Nephron progenitor cell (in vitro differentiated cells): ENCODE measurements at regions not wholly inside any gene's neighbourhood (a gene's known extent, or its start where the extent isn't known, plus 50 kb on each side); places are given as distances from the start of the nearest gene placed in this dataset.

ENCODE experiments used
- DNase-seq: peaks from one replicate; pipeline ENCODE4 v3.0.0; 2021
- H3K27ac Mint-ChIP-seq: 2 replicates; pipeline ENCODE4 v1.8.0; 2021; ENCODE audit warnings: mild to moderate bottlenecking, moderate library complexity, mixed read lengths
- H3K27me3 Mint-ChIP-seq: 2 replicates; pipeline ENCODE4 v1.8.0; 2021; ENCODE audit warnings: mild to moderate bottlenecking, low read depth, mixed read lengths; ENCODE audit not compliant: poor library complexity
- H3K36me3 Mint-ChIP-seq: 2 replicates; pipeline ENCODE4 v1.8.0; 2021; ENCODE audit warnings: low read depth, mixed read lengths
- H3K4me1 Mint-ChIP-seq: 2 replicates; pipeline ENCODE4 v1.8.0; 2021; ENCODE audit warnings: mixed read lengths
- H3K4me3 Mint-ChIP-seq: 2 replicates; pipeline ENCODE4 v1.8.0; 2021; ENCODE audit warnings: mild to moderate bottlenecking, moderate library complexity, mixed read lengths
- H3K9me3 Mint-ChIP-seq: 2 replicates; pipeline ENCODE4 v1.8.0; 2021; ENCODE audit warnings: mild to moderate bottlenecking, moderate library complexity, mixed read lengths
- CTCF ChIP-seq: fragments of 200-600 bp; sonication (generic); IDR thresholded peaks from 2 replicates; pipeline ENCODE4 v1.5.0; 2021; ENCODE audit warnings: antibody characterized with exemption

DNA sequence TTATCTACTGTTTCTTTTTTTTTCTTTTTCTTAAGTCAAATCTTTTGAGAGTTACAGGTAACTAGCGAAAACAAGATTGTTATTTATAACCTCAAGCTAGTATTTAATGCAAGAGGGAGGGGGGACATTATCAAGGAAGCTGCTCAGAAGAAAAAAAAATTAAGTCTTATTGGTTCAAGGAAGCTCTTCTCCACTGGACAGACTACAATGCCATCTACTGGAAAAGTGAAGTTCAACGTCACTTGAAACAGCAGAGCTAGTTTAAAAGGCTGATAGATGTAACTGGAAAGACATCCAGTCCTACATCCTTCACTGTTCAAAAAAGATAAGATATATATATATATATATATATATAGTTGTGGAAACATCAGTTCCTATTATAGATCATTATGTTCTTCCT is 418.0 kb upstream of the PSMD7 start:
- Mint-ChIP-seq H3K27me3 (no peaks in the 10 kb centered on the region), H3K9me3 (no peaks in the 10 kb centered on the region), H3K4me1 (peaks cover 30% of the 10 kb centered on the region), H3K4me3 (no peak overlapping the region), H3K27ac (no peak overlapping the region), H3K36me3 (no peaks in the 10 kb centered on the region)
- peak; percentile 56 for TF ChIP-seq CTCF
- peak; percentile 7 for DNase-seq

DNA sequence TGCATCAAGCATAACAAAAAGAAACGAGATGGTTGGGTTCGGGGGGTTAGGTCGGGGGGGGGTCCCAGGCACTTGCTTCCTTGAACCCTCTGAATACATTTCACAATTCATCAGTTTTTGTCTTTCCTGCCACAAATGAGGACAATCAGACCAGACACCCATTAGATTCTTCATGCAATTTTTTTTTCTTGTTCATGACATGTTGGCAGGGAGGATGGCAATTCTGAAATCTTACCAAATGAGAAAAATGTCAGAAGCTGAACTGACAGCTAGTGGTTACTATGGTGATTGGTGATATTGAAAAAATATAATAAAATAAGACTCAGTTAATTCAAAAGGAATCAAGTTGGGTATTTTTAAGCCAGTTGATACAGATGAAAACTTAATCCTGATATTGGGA is 419.5 kb upstream of the PSMD7 start:
- peaks cover 23% of the 10 kb centered on the region for H3K4me1 Mint-ChIP-seq
- no peak overlapping the region for H3K27ac Mint-ChIP-seq
- no peak for TF ChIP-seq CTCF
- no peaks in the 10 kb centered on the region for H3K36me3 Mint-ChIP-seq
- no peak for DNase-seq
- H3K4me3 Mint-ChIP-seq, result no peak overlapping the region
- H3K27me3 Mint-ChIP-seq, result no peaks in the 10 kb centered on the region
- no peaks in the 10 kb centered on the region for H3K9me3 Mint-ChIP-seq

GRCh38 chr16:73875996-73876690 is 420.5 kb upstream of the PSMD7 start:
- DNase-seq, result no peak
- Mint-ChIP-seq H3K36me3 (no peaks in the 10 kb centered on the region), H3K27me3 (no peaks in the 10 kb centered on the region), H3K4me1 (peaks cover 13% of the 10 kb centered on the region), H3K27ac (no peak overlapping the region), H3K9me3 (no peaks in the 10 kb centered on the region), H3K4me3 (no peak overlapping the region)
- no peak for TF ChIP-seq CTCF

GRCh38 chr16:73874324-73874723 is 422.3 kb upstream of the PSMD7 start:
- no peak for DNase-seq
- Mint-ChIP-seq H3K27ac (no peak overlapping the region), H3K27me3 (no peaks in the 10 kb centered on the region), H3K4me1 (peaks cover under 1% of the 10 kb centered on the region), H3K9me3 (no peaks in the 10 kb centered on the region), H3K4me3 (no peak overlapping the region), H3K36me3 (no peaks in the 10 kb centered on the region)
- TF ChIP-seq CTCF, result no peak

- no peaks in the 10 kb centered on the region for H3K36me3 Mint-ChIP-seq
- DNase-seq, result no peak
- H3K4me3 Mint-ChIP-seq, result no peak overlapping the region
- H3K9me3 Mint-ChIP-seq, result no peaks in the 10 kb centered on the region
- no peaks in the 10 kb centered on the region for H3K4me1 Mint-ChIP-seq
- H3K27me3 Mint-ChIP-seq, result no peaks in the 10 kb centered on the region
- no peak overlapping the region for H3K27ac Mint-ChIP-seq
- no peak for TF ChIP-seq CTCF
Observed at GRCh38 chr16:73873643-73874042, 423.0 kb upstream of the PSMD7 start.

DNA sequence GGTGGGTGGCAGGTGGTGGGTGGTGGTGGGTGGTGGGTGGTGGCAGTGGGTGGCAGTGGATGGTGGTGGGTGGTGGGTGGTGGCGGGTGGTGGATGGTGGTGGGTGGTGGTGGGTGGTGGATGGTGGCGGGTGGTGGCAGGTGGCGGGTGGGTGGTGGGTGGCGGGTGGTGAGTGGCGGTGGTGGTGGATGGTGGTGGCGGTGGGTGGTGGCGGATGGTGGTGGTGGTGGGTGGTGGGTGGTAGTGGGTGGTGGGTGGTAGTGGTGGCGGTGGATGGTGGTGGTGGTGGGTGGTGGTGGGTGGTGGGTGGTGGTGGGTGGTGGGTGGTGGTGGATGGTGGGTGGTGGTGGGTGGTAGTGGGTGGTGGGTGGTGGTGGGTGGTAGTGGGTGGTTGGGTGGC is 423.8 kb upstream of the PSMD7 start:
- Mint-ChIP-seq H3K27ac (no peak overlapping the region), H3K36me3 (no peaks in the 10 kb centered on the region), H3K4me3 (no peak overlapping the region), H3K4me1 (no peaks in the 10 kb centered on the region), H3K9me3 (no peaks in the 10 kb centered on the region), H3K27me3 (no peaks in the 10 kb centered on the region)
- no peak for DNase-seq
- no peak for TF ChIP-seq CTCF
